Activated CD4-positive, alpha-beta T cell treated with anti-CD3 and anti-CD28 coated beads, Interleukin-2, Interleukin-4, amounts not matched to agents 100 ng/mL and 50 ng/mL, durations not matched to agents 16 hours and 8 hours (primary cell): ENCODE measurements at regions not wholly inside any gene's neighbourhood (a gene's known extent, or its start where the extent isn't known, plus 50 kb on each side); places are given as distances from the start of the nearest gene placed in this dataset.
"Not testable (repeated sequence)": the region's sequence is repeated elsewhere in the genome, so short reads cannot be mapped to it uniquely, and the experiment has no call there.

Experiments
- DNase-seq: peaks from one replicate; pipeline ENCODE4 v3.0.0-alpha.2; 2020; ENCODE audit warnings: low spot score

DNA sequence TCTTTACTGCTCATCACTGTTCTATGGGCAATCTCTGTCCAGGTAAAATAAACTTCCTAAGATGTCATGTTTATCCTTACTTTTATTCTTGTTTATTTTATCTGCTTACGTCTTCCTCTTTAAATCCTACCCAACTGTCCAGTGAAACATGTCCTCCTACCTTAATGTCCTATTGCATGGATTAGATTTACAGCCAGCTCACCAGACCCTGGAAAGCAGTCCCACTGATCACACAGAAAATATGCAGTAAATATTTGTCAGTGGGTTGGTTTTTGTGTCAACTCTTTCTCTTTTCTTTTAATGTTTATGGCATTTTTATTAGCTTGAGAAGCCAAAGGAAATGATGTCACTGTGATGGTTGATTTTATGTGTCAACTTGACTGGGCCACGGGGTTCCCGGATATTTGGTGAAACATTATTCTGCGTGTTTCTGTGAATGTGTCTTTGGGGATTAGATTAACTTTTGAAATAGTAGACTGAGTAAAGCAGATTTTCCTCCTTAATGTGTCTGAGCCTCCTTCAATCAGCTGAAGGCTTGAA, 258.3 kb downstream of the SRGAP2C start:
- DNase-seq, result no peak

DNA sequence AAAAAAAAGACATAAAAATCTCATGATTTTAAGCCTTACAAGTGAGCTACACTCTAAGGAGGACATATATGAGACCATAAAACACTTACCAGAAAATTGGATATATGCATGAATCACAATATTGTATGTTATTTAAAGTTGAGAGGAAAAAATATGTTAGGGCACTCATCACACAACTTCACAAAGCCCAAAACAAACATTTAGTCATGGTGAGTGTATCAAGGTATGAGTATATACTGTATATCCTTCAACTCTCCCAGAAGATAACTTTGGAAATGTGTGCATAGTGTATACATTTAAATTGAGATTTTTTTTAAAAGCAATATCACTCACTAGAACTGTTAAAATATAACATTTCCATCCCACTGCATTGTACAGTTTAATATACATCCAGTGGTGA, 259.3 kb downstream of the SRGAP2C start:
- DNase-seq, result no peak

DNA sequence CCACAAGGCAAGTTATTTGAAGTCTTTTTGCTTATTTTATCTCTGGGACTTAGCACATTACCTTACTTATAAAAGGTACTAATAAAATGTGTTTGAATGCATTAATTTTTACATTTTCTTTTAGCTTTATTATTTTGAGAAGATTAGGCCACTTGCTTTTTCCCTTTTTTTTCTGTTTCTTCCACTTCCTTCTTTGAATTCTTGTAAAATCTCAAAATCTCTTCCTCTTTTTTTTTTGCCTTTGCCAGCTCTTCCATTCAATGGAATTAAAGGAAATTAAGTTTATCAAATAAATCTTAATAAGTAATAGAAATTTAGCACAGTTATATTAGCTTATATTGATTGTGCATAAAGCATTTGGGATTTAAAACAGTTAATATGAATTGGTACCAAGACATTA, 260.9 kb downstream of the SRGAP2C start:
- no peak for DNase-seq

DNA sequence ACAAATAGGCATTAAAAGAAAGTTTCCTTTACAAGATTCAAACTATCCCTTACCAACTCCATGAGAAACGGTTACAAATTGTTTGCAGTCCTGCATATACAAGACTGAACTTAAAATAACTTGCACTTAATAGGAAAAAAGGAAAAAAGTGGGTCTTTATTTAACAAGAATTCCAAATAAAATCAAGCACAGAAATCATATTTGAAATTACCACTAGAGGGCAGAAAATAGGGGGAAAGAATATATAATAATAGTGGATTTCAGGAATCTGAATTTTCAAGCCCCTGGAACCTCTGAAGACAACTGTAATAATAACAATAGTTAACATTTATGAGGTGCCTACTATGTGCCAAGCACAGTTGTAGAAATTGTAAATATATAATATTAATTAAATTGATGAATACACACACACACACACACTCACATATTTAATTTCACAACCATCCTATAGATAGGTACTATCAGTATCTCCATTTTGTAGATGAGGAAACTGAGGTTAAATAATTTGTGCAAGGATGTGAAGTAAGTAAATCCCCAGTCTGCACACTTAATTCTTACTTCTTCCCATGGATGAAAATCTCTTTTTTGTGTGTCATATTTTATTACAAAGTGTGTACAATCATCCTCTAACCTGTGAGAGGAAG, 262.6 kb downstream of the SRGAP2C start:
- DNase-seq, result not testable (repeated sequence)

DNA sequence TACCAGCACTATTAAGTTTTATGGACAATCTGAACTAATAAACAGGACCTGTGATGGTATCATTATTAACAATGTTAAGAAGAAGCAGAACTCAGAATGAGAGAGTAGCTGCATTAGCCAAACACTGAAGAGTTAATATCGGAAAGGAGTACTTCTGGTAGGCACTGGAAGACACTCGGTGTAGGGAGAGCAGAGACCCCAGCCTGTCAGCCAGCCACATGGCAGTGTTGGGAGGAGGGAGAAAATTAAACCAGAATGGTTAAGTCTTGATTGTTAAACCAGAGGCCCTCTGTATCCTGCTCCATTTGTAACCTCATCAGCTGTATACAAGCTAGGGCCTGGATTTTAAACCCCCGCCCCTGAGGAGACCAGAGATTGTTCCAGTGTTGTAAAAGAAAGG, 263.3 kb downstream of the SRGAP2C start:
- not testable (repeated sequence) for DNase-seq

DNA sequence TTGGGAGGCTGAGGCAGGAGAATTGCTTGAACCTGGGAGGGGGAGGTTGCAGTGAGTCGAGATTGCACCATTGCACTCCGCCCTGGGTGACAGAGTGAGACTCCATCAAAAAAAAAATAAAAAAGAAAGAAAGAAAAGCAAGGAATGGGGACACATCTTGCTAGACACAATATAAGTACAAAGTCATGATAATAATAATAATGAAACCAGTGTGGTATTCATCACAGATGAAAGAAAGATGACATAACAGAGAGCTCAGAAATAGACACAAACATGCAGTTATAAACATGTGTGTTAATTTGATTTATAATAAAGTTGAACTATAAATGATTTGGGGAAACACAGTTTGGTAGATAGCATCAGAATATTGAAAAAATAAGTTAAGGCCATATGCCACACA, 264.1 kb downstream of the SRGAP2C start:
- no peak for DNase-seq

DNA sequence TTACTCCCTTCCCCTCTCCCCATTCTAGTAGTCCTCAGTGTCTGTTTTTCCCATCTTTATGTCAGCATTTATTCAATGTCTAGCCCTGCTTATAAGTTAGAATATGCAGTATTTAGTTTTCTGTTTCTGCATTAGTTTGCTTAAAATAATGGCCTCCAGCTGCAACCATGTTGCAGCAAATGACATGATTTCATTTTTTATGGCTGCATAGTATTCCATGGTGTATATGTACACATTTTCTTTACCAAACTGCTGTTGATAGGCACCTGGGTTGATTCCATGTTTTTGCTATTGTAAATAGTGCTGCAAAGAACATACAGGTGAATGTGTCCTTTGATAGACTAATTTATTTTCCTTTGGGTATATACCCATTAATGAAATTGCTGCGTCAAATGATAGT, 267.7 kb downstream of the SRGAP2C start:
- no peak for DNase-seq

DNA sequence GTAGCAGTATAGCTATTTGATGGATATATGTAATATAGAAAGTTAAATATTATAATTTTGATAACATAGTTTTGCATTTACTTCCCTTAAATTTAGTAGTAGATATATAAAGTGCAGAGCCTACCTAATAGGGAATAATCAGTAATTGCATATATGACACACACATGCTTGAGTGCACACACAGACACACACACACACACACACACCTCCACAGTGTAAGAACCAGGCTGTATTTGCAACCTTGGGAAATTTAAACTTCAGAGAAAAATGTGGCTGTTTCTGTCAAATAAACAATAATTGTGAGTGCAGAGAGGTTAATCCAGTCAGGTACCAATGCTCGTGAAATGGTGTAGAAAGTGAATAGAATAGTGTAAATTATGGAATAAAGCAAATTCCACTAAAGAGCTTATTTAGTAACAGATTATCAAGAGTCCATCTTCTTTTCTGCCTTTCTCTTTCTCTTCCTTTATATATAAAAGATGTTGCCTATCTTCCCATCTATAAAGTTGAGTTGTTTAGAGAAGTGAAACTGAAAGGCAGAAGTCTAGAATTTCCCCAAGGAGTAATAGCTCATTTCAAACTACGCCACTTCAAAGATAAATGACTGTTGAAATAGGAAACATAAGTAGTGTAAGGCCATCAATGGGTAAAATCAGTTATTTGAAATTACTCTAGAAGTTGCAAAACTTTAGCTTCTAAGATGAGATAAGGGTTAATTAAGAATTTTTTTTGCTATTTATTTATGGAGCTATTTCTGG, 273.7 kb downstream of the SRGAP2C start:
- DNase-seq, result peak; percentile 82

DNA sequence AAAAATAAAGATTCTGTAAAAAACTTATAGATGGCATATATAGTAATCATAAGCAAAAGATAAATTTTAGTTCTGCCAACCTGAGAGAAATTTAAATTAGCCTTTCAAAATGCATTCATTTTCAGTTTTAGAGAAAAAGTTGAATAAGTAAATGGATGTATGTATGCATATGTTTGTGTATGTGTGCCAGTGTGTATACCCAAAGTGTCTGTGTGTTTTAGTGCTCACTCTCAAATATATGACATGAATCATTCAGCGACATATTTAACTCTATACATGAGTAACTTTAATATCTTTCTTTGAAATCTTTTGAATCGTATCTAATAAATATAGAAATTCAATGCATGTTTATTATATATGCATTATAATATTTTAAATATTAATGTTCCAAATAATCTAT, 274.5 kb downstream of the SRGAP2C start:
- no peak for DNase-seq

DNA sequence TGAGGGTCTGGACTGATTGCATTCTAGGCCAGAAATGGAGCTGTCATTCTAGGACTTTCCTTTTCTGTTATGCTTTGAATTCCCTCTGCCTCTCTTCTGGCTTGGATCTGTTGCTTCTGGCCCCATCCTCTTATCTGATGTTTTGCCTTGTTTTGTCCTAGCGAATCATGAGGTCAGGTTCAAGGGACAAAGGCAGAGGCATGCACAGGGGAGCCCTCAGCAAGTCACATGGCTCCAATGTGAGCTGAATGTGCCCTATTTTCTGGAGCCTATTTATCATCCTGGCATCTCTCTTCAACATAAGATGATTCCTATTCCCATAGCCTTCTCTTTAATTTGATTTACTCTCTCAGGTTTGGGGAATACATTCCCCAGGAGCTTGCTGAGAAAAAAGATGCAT, 284.6 kb downstream of the SRGAP2C start:
- DNase-seq, result not testable (repeated sequence)

DNA sequence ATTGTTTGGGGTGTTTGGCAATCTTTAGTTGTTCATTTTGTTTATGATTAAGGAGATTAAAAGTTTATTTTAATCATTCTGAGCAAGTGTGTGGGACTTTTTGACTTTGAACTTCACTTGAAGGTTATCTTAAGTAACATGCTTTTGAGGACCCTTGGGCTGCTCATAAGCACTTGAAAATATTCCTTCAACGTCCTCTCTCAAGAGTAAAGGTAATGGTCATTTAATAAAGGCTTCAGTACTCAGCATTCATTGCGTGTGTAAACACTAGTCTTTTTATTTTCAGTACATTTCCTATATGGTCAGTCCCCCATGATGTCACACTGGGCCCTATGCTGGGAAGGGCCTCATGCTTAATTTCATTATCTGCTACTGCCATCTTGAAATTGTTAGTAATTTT, 285.6 kb downstream of the SRGAP2C start:
- DNase-seq, result not testable (repeated sequence)

DNA sequence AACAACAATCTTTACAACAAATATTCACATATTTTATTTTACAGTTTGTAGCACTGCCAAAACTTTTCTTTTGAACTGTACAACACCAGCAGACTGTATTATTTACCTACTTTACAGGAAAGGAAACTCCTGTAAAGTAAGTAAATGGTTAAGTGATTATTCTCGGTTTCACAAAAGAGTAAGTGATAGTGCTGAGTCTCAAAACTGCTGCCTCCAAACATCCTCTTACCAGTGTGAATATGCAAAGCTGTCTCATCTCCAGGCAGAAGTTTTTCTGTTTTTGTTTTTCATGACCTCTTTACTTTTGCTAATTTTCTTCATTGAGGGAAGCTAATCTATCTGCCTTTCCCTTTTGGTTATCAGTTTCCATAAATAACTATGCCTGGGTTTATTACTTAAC, 286.7 kb downstream of the SRGAP2C start:
- DNase-seq, result peak; percentile 46

DNA sequence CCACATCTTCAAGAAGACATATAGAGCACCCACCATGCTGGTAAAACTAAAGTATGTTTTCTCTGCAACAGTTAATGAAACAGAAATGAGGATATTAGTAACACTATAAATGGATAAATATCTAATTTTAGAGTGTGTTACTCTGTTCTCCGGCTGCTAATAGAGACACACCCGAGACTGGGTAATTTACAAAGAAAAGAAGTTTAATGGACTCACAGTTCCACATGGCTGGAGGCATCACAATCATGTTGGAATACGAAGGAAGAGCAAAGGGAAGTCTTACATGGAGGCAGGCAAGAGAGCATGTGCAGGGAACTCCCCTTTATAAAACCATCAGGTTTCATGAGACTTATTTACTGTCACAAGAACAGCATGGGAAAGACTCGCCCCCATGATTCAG, 287.2 kb downstream of the SRGAP2C start:
- no peak for DNase-seq

DNA sequence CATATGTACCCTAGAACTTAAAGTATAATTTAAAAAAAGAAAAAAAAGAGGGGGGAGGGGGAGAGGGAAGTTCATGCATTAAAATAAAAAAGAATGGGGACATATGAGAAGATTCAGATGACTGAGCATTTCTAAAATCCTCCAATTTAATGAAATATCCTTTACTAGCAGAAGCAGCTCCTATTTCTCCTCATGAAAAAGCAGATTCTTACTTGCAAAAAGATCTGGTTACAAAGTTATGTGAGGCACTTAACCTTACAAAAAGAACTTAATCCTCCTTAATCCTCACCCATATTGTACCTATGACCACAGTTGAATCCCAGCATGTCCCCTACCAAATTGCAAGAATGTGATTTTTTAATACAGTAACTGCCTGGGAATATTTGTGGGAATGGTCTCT, 298.5 kb downstream of the SRGAP2C start:
- DNase-seq, result no peak

DNA sequence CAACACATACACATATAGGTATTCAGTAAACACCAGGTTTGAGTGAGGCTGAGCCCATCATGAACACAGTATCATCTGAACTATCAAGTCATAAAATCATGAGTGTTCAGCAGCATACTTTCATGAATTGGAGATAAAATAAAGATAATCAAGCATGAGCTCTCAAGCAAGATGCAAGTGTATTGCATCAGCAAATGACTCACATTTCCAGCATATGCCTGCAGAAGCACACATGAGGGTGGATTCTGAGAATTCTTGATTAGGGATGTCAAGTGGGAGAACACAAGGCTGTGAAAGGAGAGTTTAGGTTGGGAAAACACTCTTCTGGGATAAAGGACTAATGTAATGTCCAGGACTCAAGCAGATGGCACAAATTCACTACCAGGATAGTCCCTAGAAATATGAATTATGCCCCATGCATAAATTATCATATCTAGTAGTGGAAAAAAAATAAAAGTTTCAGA, 299.2 kb downstream of the SRGAP2C start:
- peak; percentile 32 for DNase-seq

DNA sequence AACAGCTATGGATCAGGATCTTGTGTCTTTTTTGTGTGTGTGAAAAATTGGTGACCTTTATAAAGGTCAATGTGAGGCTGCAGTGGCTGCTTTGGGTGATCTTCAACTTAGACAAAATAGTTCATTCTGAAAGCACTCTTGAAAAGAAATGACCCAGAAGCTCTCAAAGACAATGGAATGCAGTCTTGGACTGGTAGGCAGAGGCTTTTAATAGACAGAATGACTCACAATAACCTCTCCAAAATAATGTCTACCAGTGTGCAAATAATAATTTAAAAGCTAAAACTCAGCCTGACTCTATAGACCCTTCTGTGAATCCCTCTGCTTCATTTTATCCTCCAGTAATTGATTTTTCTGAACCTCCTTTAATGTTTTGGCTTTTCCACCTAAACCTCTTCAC, 310.0 kb downstream of the SRGAP2C start:
- not testable (repeated sequence) for DNase-seq

DNA sequence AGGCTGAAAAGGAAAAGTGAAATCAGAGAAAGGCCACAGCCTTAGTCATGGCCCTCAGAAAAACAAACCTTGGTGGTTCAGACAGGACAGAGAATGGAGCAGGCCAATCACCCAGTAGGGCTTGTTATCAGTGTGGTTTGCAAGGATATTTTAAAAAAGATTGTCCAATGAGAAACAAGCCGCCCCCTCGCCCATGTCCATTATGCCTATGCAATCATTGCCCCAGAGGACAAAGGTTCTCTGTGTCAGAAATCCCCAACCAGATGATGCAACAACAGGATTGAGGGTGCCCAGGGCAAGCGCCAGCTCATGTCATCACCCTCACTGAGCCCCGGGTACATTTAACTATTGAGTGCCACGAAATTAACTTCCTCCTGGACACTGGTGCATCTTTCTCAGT, 326.7 kb downstream of the SRGAP2C start:
- not testable (repeated sequence) for DNase-seq

DNA sequence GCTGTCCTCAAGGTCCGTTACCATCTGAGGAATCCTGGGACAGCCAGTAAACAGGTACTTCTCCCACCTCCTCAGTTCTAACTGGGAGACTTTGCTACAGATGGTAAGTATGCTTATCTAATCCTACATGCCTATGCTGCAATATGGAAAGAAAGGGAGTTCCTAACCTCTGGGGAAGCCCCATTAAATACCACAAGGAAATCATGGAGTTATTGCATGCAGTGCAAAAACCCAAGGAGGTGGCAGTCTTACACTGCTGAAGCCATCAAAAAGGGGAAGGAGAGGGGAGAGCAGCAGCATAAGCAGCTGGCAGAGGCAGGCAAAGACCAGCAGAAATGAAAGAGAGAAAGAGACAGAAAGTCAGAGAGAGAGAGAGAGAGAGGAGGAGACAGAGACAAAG, 327.1 kb downstream of the SRGAP2C start:
- DNase-seq, result not testable (repeated sequence)

DNA sequence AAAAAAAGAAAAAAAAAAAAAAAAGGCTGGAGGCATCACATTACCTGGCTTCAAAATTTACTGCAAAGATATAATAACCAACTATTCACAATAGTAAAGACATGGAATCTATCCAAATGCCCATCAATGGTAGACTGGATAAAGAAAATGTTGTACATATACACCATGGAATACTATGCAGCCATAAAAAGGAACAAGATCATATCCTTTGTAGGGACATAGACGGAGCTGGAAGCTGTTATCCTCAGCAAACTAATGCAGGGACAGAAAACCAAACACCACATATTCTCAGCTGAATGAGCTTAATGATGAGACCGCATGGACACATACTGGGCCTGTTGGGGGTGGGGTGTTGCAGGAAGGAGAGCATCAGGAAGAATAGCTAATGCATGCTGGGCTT, 330.5 kb downstream of the SRGAP2C start:
- no peak for DNase-seq

DNA sequence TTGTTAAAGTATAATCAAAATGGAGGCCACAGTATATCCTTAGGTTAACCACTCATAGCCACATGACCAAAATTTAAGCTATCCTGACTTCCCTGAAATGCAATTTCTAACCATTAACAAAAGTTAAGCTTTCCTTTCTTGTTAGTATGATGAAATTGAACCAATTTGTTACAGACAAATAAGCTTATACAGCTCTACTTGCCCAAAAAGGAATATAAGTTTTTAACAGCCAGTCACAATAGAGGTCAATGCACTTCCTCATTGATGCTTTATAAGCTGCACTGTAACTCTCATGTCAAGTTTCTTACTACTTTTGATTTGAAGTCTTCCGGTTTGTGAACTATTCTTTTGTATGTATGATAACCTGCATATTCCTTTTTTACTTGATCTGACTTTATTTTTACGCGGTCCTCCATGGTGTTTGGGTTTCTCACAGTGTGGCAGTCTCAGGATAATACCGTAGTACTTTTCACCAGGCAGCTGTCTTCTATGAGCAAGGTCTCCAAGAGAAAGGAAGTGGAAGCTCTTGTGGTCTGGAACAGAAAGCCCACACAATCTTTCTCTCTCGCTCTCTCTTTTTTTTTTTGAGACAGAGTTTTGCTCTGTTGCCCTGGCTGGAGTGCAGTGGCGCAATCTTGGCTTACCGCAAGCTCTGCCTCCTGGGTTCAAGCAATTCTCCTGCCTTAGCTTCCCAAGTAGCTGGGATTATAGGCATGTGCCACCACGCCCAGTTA, 331.6 kb downstream of the SRGAP2C start:
- peak; percentile 69 for DNase-seq

DNA sequence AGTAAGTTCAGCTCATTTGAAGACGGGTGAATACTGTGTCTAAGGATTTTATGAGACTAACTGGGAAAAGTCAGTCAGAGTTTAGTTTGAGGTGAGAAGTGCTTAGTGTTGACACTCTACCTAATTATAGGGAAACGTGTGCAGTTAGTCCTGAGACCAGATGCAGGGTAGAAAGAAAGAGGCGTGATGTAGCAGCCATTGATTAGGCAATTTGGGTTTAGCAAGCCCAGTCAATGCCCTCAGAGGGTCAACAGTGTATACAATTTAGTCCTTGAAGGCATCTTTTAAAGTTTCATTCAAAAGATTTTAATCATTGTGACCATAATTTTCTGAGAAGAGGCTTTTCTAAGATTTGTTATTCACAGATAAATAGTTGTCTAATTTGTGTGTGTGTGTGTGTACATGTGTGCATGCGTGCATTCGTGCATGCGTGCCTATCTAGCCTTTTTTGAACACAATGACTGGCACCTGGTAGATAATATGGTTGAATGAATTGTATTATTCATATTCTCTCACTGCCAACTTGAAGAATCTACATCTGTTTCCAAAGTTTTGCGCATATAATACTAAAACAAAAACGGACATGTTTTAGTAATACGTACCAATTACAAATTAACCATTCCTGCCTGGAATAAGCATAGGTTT, 332.9 kb downstream of the SRGAP2C start:
- DNase-seq, result no peak

DNA sequence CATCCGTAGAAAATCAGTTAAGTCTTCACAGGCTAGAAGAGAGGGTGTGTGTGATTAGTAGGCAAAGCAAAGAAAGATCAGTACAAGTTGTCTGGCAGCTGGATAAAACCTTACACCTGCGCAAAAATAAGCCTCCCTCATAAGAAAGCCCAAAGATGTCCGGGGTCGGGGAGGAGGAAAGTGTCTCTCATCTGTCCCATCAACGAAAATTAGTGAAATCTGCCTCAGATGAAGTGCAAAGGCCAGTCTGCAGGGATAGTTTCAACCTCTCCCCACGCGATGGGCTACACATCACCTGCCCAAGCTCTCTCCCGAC, 333.9 kb downstream of the SRGAP2C start:
- no peak for DNase-seq
